Epithelial cell of proximal tubule (primary cell): ENCODE measurements at regions not wholly inside any gene's neighbourhood (a gene's known extent, or its start where the extent isn't known, plus 50 kb on each side); places are given as distances from the start of the nearest gene placed in this dataset.

ENCODE experiments used
- DNase-seq: peaks from one replicate; pipeline ENCODE4 v3.0.0-alpha.2; 2011; ENCODE audit warnings: low read depth
- H3K4me3 ChIP-seq: 2 replicates; pipeline ENCODE4 v1.5.1; 2011; ENCODE audit warnings: low read depth, mild to moderate bottlenecking, low read length
- CTCF ChIP-seq: conservative IDR thresholded peaks from 2 replicates; pipeline ENCODE4 v1.5.1; 2012; ENCODE audit warnings: low read depth, mild to moderate bottlenecking, low read length

GRCh38 chr21:40972151-40972550 is 125.2 kb upstream of the DSCAM start:
- no peak for DNase-seq
- no peak for TF ChIP-seq CTCF
- no peak overlapping the region for H3K4me3 ChIP-seq

GRCh38 chr21:40976198-40977109 is 129.5 kb upstream of the DSCAM start:
- no peak for DNase-seq
- no peak overlapping the region for H3K4me3 ChIP-seq
- TF ChIP-seq CTCF: no peak

GRCh38 chr21:40985370-40985769 is 138.4 kb upstream of the DSCAM start:
- no peak overlapping the region for H3K4me3 ChIP-seq
- no peak for TF ChIP-seq CTCF
- DNase-seq: no peak

GRCh38 chr21:40990366-40990765 is 143.4 kb upstream of the DSCAM start:
- H3K4me3 ChIP-seq: no peak overlapping the region
- TF ChIP-seq CTCF: no peak
- no peak for DNase-seq

GRCh38 chr21:40997831-40998230 is 150.9 kb upstream of the DSCAM start:
- TF ChIP-seq CTCF: no peak
- DNase-seq: no peak
- H3K4me3 ChIP-seq: no peak overlapping the region

- no peak for TF ChIP-seq CTCF
- no peak overlapping the region for H3K4me3 ChIP-seq
- no peak for DNase-seq
These were observed 153.9 kb upstream of the DSCAM start for GRCh38 chr21:41000838-41001237.

- DNase-seq: no peak
- TF ChIP-seq CTCF: no peak
- H3K4me3 ChIP-seq: no peak overlapping the region
These were observed 159.7 kb upstream of the DSCAM start for GRCh38 chr21:41006636-41007035.
